Kidney epithelial cell (primary cell): ENCODE measurements at regions not wholly inside any gene's neighbourhood (a gene's known extent, or its start where the extent isn't known, plus 50 kb on each side); places are given as distances from the start of the nearest gene placed in this dataset.
"Not testable (repeated sequence)": the region's sequence is repeated elsewhere in the genome, so short reads cannot be mapped to it uniquely, and the experiment has no call there.

Source experiments
- DNase-seq: peaks from one replicate; pipeline ENCODE4 v3.0.0-alpha.2; 2010; ENCODE audit warnings: low read depth
- H3K27me3 ChIP-seq: 2 replicates; pipeline ENCODE4 v1.6.0; 2011; ENCODE audit warnings: low read length; ENCODE audit not compliant: control insufficient read depth, insufficient read depth
- H3K36me3 ChIP-seq: 2 replicates; pipeline ENCODE4 v1.5.1; 2011; ENCODE audit warnings: low read length; ENCODE audit not compliant: control insufficient read depth, insufficient read depth
- H3K4me3 ChIP-seq: 2 replicates; pipeline ENCODE4 v1.5.1; 2011; ENCODE audit warnings: low read depth, mild to moderate bottlenecking, control low read depth, low read length
- CTCF ChIP-seq: IDR thresholded peaks from 2 replicates; pipeline ENCODE4 v1.5.1; 2011; ENCODE audit warnings: mild to moderate bottlenecking, moderate library complexity, low read length, control low read depth, inconsistent platforms; ENCODE audit not compliant: insufficient read depth, poor library complexity, severe bottlenecking

- DNase-seq: no peak
- TF ChIP-seq CTCF: no peak
- Histone ChIP-seq H3K36me3 (no peaks in the 10 kb centered on the region), H3K4me3 (no peak overlapping the region), H3K27me3 (no peaks in the 10 kb centered on the region)
Observed at GRCh38 chr4:96448315-96448872, 608.5 kb downstream of the PDHA2 start.

GRCh38 chr4:96455045-96455720 is 615.3 kb downstream of the PDHA2 start:
- Histone ChIP-seq H3K27me3 (no peaks in the 10 kb centered on the region), H3K36me3 (no peaks in the 10 kb centered on the region), H3K4me3 (no peak overlapping the region)
- TF ChIP-seq CTCF: no peak
- DNase-seq: no peak

DNA sequence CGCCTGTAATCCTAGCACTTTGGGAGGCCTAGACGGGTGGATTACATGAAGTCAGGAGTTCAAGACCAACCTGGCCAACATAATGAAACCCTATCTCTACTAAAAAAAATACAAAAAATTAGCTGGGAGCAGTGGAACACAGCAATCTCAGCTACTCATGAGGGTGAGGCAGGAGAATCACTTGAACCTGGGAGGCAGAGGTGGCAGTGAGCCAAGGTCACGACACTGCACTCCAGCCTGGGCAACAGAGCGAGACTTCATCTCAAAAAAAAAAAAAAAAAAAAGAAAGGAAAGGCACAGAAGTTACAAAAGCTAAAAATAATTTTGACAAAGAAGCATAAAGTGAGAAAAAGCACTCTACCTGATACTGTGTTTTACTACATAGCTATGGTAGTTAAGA is 618.1 kb downstream of the PDHA2 start:
- H3K36me3 ChIP-seq, H3K4me3 ChIP-seq, H3K27me3 ChIP-seq, DNase-seq: not testable (repeated sequence)

GRCh38 chr4:96459105-96459504 is 619.2 kb downstream of the PDHA2 start:
- H3K36me3 ChIP-seq: no peaks in the 10 kb centered on the region
- no peak overlapping the region for H3K4me3 ChIP-seq
- no peak for DNase-seq
- TF ChIP-seq CTCF: no peak
- no peaks in the 10 kb centered on the region for H3K27me3 ChIP-seq

DNA sequence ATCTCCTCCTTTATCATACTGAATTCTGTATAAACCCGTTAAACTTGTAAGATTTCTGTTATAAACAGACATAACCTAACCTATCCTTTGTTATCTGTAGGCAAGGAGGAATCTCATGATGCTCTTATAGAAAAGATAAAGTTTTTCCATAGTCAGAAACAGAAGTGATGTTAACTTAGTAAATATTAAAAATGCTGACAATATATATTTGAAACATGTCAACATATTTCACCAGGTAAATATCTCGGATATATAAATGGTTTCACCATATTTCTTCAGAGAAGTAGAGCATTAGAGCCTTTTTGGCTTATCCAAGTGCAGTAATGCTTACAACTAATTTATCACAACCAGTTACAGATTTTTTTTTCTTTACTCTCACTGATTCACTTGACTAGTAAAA is 625.9 kb downstream of the PDHA2 start:
- TF ChIP-seq CTCF: no peak
- DNase-seq: no peak
- no peaks in the 10 kb centered on the region for H3K27me3 ChIP-seq
- no peaks in the 10 kb centered on the region for H3K36me3 ChIP-seq
- no peak overlapping the region for H3K4me3 ChIP-seq

DNA sequence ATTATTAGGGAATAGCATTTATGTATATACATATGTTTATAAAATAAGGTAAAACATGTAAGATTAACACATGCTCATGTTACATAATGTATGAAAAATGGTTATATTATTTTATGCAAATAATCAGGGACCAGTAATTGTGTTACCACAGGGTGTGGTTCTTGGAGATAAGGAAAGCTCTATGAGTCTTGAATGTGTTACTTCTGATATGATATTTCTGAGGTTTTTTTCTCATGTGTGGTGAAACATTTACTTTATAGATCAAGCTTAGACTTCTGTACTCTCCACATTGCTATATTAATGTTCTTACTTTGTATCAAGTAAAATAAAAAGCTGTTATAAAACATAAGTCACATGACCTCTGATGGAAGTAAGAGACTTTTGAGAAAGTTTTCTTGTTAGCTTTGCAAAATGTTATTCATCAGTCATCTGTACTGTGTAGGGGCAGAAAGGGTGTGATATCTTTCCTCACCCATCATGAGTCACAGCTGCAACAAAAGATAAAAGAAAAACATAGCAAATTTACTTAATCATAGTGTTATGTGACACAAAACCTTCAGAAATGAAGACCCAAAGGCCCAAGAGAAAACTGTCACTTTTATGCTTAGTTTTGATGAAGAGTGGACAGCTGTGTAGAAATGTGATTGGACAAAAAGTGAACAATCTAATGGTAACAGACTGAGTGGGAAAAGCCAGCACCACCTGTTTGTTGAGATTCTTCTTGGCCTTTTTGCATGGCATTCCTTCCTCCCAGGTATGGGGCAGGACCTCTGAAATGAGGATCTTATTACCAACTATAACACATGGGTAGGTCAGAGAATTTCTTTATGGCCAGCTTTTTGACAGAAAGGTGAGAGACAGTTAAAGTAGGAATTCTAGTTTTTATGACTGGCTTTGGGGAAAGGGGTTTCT is 632.3 kb downstream of the PDHA2 start:
- no peaks in the 10 kb centered on the region for H3K27me3 ChIP-seq
- no peaks in the 10 kb centered on the region for H3K36me3 ChIP-seq
- no peak for TF ChIP-seq CTCF
- DNase-seq: no peak
- no peak overlapping the region for H3K4me3 ChIP-seq
